Nephron (organoid): ENCODE measurements at regions not wholly inside any gene's neighbourhood (a gene's known extent, or its start where the extent isn't known, plus 50 kb on each side); places are given as distances from the start of the nearest gene placed in this dataset.

Experiments used
- H3K27ac Mint-ChIP-seq, 3 experiments: 2 replicates each; pipeline ENCODE4 v1.8.0; 2020; ENCODE audit warnings: mixed read lengths in 3 of 3, mild to moderate bottlenecking in 2 of 3, moderate library complexity in 1 of 3
- H3K27me3 Mint-ChIP-seq: 2 replicates; pipeline ENCODE4 v1.8.0; 2021; ENCODE audit warnings: low read depth, mild to moderate bottlenecking, moderate library complexity, mixed read lengths
- H3K36me3 Mint-ChIP-seq: 2 replicates; pipeline ENCODE4 v1.8.0; 2020; ENCODE audit warnings: low read depth, mixed read lengths
- H3K4me1 Mint-ChIP-seq: 2 replicates; pipeline ENCODE4 v1.8.0; 2020; ENCODE audit warnings: mixed read lengths
- H3K4me3 Mint-ChIP-seq, 3 experiments: 2 replicates each; pipeline ENCODE4 v1.8.0; 2020; ENCODE audit warnings: mild to moderate bottlenecking in 3 of 3, mixed read lengths in 3 of 3, moderate library complexity in 2 of 3
- H3K9me3 Mint-ChIP-seq: 2 replicates; pipeline ENCODE4 v1.8.0; 2020; ENCODE audit warnings: mixed read lengths
- TF ChIP-seq, protein P1 (sequence below), 3 experiments: fragments of 200-600 bp; sonication (generic); IDR thresholded peaks; one replicate each; pipeline ENCODE4 v1.5.0; 2021; ENCODE audit warnings: antibody characterized with exemption in 3 of 3; ENCODE audit not compliant: unreplicated experiment in 3 of 3

DNA sequence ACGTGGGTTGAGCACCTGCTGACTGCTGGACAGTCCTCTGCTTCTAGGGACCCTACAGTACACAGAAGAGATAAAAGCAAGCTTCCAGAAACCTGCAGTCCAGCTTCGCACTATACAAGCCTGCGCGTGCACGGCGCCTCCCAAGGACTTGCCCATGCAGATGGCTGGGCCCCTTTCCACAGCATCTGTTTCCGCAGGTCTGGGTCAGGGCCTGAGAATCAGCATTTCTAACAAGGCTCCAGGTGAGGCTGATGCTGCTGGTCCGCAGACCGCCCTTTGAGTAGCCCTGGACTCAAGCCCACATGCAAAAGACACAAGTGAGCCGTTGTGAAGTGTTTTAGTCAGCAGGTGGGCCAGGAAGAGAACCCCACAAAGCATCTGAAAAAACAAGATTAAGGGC, 133.1 kb downstream of the HSD17B3 start:
- no peaks in the 10 kb centered on the region for H3K36me3 Mint-ChIP-seq
- peaks cover 45% of the 10 kb centered on the region for H3K27me3 Mint-ChIP-seq
- peaks cover 22% of the 10 kb centered on the region for H3K4me1 Mint-ChIP-seq
- H3K9me3 Mint-ChIP-seq: peaks cover 2% of the 10 kb centered on the region
- peak overlapping the region in 1 of 3 experiments; percentile 7 for H3K4me3 Mint-ChIP-seq
- TF ChIP-seq, protein P1, sequence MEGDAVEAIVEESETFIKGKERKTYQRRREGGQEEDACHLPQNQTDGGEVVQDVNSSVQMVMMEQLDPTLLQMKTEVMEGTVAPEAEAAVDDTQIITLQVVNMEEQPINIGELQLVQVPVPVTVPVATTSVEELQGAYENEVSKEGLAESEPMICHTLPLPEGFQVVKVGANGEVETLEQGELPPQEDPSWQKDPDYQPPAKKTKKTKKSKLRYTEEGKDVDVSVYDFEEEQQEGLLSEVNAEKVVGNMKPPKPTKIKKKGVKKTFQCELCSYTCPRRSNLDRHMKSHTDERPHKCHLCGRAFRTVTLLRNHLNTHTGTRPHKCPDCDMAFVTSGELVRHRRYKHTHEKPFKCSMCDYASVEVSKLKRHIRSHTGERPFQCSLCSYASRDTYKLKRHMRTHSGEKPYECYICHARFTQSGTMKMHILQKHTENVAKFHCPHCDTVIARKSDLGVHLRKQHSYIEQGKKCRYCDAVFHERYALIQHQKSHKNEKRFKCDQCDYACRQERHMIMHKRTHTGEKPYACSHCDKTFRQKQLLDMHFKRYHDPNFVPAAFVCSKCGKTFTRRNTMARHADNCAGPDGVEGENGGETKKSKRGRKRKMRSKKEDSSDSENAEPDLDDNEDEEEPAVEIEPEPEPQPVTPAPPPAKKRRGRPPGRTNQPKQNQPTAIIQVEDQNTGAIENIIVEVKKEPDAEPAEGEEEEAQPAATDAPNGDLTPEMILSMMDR (IDR thresholded peaks at IDR 0.05; ENCODE audit: unreplicated experiment in 3 of 3): no peak
- peak overlapping the region; percentile 58 to 82 (median 80) for H3K27ac Mint-ChIP-seq

DNA sequence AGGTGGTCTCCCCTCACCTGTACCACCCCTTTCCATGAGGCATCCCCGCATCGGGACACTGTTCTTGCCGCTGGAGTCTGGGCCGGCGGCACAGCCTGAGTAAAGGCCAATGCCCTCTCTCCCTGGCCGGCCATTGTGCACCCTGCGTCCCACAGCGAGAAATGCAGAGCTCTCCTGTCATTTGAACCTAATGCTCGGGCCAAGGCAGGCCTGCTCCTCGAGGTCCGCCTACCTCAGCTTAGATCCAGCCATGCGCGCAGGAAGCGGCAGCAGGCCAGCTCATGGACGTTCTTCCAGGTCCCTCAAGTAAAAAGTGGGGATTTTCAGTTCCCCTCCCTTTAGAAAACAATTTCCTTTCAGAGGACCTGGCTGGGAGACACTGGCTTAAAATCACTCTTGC, 135.0 kb downstream of the HSD17B3 start:
- Mint-ChIP-seq H3K4me1 (peaks cover 27% of the 10 kb centered on the region), H3K9me3 (peaks cover 2% of the 10 kb centered on the region), H3K4me3 (no peak overlapping the region), H3K27ac (no peak overlapping the region), H3K36me3 (no peaks in the 10 kb centered on the region), H3K27me3 (peaks cover 50% of the 10 kb centered on the region)
- TF ChIP-seq, protein P1 (IDR thresholded peaks at IDR 0.05; ENCODE audit: unreplicated experiment in 3 of 3): no peak

DNA sequence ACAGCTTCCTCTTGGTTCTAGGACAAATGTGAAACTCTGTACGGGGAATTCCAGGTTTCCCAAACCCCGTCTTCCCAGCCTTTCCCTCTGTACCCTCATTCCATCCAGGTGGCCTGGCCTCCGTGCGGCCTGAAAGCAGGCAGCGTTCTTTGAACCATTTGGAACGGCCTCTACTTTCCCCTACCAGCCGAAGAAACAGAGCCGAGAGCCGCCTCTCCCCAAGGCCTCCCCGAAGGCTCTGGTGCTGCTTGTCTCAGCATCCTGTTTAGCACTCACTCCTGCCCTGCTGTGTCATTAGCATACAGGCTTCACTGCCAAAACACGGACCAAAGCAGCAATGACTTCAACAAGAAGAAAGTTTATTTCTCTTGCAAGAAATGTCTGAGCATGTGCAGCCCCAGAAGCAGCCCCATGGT, 137.7 kb downstream of the HSD17B3 start:
- no peaks in the 10 kb centered on the region for H3K36me3 Mint-ChIP-seq
- H3K27me3 Mint-ChIP-seq: peaks cover 46% of the 10 kb centered on the region
- TF ChIP-seq, protein P1 (IDR thresholded peaks at IDR 0.05; ENCODE audit: unreplicated experiment in 3 of 3): no peak
- no peak overlapping the region for H3K4me3 Mint-ChIP-seq
- peaks cover 2% of the 10 kb centered on the region for H3K9me3 Mint-ChIP-seq
- H3K4me1 Mint-ChIP-seq: peaks cover 17% of the 10 kb centered on the region
- H3K27ac Mint-ChIP-seq: no peak overlapping the region

DNA sequence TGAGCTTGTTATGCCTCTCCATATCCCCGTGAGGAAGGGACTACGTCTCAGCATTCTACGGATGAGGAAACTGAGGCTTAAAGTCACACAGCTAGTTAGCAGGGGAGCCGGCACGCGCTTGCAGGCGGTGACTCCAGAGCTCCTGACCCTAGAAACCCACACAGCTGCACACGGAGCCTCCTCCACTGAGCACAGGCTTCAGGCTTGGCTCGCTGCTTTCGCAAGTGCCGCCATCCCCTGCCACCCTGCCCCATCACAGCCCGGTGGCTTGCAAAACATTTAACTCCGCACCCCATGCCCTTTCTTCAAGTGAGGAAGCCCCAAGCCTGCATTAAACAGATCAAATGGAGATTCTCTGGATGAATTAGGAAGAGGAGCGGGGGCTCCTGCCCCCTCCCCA, 138.3 kb downstream of the HSD17B3 start:
- peaks cover 17% of the 10 kb centered on the region for H3K4me1 Mint-ChIP-seq
- H3K9me3 Mint-ChIP-seq: peaks cover 2% of the 10 kb centered on the region
- H3K27ac Mint-ChIP-seq: no peak overlapping the region
- TF ChIP-seq, protein P1 (IDR thresholded peaks at IDR 0.05; ENCODE audit: unreplicated experiment in 3 of 3): no peak
- no peak overlapping the region for H3K4me3 Mint-ChIP-seq
- H3K36me3 Mint-ChIP-seq: no peaks in the 10 kb centered on the region
- peaks cover 42% of the 10 kb centered on the region for H3K27me3 Mint-ChIP-seq

DNA sequence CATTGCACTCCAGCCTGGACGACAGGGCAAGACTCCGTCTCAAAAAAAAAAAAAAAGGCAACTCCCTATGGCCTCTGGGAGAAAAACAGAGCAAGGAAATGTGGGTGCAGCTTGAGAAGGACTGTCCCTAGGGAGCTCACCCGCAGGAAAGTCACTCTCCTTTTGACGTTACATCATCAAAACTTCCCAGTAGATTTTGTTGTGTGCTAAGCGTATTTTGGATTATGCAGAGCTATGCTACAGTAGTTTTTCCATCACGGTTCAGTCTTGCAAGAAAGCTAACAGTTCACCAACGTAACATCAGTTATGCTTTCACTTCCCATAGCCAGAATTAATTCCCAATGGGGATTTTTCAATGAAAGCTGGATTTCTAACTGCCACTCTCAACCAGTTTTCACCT, 138.8 kb downstream of the HSD17B3 start:
- Mint-ChIP-seq H3K27ac (no peak overlapping the region), H3K4me3 (no peak overlapping the region), H3K27me3 (peaks cover 37% of the 10 kb centered on the region), H3K4me1 (peaks cover 12% of the 10 kb centered on the region), H3K9me3 (peaks cover 2% of the 10 kb centered on the region), H3K36me3 (no peaks in the 10 kb centered on the region)
- TF ChIP-seq, protein P1 (IDR thresholded peaks at IDR 0.05; ENCODE audit: unreplicated experiment in 3 of 3): no peak

DNA sequence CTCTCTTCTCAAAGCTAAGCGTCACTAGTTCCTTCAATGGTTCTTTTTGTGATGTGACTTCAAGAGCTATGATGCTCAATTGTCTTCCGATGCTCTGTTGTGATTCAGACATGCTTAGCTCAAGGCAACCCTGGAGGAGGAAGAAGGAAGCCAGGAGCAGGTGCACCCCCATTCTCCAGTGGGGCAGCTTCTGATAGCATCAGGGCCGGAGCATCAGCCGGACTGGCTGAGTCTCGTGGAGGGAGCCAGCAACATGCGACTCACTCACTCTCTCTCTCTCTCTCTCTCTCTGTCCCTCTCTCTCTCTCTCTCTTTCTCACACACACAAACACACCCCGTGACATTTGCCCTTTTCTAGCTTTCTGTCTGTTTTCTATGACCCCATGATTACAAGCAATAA, 140.2 kb downstream of the HSD17B3 start:
- peaks cover 9% of the 10 kb centered on the region for H3K4me1 Mint-ChIP-seq
- H3K27ac Mint-ChIP-seq: no peak overlapping the region
- TF ChIP-seq, protein P1 (IDR thresholded peaks at IDR 0.05; ENCODE audit: unreplicated experiment in 3 of 3): no peak
- H3K27me3 Mint-ChIP-seq: peaks cover 32% of the 10 kb centered on the region
- no peak overlapping the region for H3K4me3 Mint-ChIP-seq
- no peaks in the 10 kb centered on the region for H3K9me3 Mint-ChIP-seq
- H3K36me3 Mint-ChIP-seq: no peaks in the 10 kb centered on the region
